HG03571 (cell line): ENCODE measurements at regions not wholly inside any gene's neighbourhood (a gene's known extent, or its start where the extent isn't known, plus 50 kb on each side); places are given as distances from the start of the nearest gene placed in this dataset.

Source experiments
- ATAC-seq: cut with Tn5 transposase; IDR thresholded peaks from one replicate; pipeline ENCODE4 v1.9.1; 2021; ENCODE audit not compliant: unreplicated experiment

DNA sequence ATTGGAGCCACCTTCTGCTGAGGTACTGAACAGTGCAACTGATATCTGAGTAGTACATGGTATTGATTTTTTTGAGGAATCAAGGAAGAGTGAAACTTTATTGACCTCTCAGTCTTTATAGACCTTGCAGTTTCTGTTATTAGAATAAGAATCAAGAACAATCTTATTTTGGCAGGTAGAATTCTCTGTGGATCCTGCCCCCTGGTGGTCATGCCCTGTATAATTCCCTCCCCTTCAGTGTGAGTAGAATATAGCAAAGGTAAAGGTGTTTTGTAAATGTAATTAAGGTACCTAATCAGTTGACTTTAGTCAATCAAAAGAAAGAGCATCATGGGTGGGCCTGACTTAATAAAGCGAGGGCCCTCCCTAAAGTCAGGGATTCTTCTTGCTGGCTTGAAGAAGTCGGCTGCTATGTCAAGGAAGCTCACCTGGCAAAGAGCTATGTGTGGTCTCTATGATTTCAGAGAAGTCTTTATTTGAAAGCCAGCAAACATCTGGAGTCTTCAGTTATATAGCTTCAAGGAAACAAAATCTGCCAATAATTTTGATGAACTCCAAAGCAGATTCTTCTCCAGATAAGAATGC lies 142.8 kb downstream of the LSM5 start:
- no peak for ATAC-seq

DNA sequence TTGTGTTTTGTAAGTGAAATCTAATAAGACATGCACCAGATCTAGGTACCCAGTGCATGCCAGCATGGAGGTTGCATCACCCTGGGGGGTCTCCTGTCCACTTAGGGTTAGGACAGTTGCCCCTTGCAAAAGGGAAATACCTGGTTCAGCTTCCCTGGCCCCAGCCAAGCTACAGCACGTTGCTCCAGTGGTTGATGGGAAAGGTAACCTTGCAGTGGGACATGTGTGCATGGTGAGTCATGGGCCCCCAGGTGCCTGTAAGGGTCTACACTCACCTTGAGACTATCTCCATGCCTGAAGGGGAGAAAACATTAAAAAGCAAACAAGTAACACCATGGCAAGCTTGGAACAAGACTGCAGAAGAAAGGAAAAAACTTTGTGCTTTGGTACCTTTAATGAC lies 143.9 kb downstream of the LSM5 start:
- ATAC-seq = no peak

DNA sequence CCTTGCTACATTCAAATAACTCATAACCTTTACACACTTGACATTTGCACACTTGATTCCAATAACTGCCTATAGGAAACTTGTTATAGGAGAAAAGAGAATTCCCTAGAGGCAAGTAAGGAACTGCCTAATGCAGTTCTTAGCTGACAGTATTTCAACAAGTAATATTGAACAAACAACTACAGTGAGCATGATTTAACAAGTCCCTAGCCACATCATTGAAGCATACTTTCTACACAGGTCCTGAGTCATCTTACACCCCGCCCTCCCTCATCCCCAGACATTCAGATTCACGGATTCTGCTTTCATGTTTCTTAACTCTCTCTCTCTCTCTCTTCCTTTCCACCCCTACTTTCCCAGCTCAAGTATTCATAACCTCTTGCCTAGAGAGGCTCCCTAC lies 153.5 kb downstream of the LSM5 start:
- no peak for ATAC-seq

DNA sequence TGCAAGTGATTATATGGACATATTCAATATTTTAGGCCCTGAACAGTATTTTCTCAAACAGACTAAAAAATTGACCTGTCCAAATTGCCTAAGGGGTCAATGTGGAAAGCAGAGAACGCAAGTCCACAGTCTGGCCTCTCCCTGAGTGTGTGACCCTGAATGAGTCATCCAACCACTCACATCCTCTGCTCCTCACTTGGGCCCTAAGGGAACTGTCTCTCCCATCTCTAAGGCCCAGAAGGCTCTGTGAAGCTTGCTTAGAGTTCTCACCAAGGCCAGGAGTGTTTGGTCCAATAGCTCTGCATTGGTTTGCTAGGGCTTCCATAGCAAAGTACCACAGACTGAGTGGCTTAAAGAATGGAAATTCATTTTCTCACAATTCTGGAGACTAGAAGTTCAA lies 155.1 kb downstream of the LSM5 start:
- no peak for ATAC-seq

DNA sequence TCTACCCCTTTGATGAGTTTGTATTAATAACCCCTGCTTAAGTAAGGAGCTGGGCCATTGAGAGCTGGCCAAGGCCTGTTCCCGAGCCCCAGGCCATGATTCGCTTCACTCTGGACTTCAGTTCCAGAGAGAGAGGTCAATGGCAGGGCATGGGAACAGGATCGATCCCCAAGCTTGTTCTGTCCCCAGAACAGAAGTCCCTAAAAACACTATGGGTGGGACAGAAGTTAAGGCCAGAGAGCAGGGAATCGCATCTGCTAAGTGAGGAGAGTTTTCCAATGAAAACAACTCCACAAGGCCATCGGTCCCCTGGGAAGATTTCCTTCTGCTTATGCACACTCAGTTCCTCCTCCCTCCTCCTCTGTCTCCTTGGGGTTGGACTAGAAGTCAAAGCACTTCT lies 159.6 kb downstream of the LSM5 start:
- no peak for ATAC-seq

DNA sequence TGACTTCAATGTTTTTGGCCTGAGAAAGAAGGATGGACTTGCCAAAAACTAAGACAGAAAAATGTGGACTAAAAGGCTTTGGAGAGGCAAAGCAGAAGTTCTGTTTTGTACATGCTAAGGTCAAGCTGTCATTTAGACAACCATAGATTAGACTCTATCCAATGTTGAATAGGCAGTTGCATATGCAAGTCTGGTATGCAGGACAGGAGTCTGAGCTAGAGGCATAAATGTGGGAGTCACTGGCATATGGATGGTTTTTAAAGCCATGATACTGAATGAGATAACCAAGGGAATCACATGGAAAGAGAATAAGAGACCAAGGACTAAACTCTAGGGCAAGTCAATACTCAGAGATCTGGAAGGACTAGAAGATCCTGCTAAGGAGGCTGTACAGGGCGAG lies 164.1 kb downstream of the LSM5 start:
- ATAC-seq = no peak

DNA sequence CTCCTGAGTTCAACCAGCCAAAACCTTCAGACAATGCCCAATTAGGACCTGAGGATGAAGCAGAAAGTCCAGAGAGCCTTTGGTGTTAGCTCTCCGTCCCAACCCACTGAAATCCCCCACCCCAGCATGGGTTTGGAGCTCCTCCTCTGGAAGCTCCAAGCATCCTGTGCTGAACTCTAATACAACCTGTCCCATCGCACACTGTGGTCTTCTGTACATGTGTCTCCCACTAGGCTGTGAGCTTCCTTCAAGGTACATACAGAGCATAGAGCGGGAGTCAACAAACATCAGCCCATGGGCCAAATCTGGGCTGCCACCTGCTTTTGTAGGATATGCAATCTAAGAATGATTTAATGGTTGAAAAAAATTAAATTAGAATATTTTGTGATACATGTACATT lies 166.5 kb downstream of the LSM5 start:
- no peak for ATAC-seq

DNA sequence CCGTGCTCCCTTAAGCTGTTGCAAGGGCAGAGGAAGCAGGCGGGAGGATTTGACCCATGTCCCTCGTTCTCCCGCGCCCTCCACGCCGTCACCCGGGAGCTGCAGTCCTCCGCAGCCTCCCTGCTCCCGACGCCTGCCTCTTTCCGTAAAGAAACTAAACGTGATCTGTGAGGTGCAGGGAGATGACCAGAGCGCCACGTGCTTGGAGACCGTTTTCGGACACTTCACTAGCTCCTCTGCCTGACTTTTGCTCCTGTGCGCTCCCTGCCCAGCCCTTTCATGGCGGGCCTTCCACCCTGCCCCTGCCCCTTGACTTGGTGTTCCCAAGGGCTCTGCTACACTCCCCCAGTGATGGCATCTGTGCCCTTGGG lies 171.2 kb downstream of the LSM5 start:
- no peak for ATAC-seq

DNA sequence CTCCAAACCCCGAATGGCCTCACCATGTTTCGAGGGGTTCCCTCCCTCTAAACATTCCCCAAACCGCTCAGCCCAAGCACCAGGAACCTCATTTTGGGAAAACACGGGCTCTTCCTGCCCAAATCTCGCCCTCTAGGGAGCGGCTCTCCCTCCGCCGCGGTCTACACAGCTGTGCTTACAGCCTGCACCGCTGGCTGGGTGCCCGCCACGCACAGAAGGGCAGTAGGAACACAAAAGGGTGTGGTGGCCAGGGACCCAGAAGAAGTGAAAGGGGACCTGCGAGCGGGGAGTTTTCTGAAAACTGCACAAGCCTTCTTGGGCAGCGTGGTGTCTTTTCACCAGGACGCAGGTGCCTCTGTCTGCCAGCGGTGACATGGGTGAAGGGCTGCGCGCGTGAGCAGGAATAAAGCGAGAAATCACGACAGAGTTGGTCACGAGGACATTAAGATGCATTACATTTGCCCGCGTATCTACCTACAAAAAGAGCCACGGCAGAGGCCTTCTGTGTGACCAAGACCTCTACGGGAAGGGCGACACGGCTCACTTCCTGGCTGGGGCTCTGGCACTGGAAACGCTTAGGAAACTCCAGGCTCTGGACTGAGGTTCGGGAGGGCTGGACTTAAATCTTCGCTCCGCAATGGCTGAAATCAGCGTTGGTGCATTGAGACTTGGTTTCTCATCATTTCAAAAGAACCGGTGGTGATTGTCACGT lies 171.7 kb downstream of the LSM5 start:
- ATAC-seq = no peak

DNA sequence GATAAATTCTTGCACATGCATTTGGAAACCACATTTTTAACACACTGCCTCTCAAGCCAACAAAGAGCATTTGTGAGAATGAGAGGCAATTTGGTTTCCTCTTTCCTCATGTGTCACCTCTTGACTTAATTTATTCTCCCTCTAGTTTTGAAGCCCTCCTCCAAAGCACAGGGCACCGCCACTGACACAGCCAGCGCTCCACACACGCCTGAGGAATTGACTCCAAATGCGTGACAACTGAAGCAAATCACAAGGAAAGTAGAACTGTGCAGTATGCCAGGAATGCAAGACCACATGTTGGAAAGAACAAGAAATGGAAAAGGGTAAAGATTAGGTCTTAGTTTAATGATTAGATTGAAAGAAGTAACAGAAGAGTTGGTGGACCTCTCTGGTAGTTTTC lies 173.3 kb downstream of the LSM5 start:
- ATAC-seq = no peak

DNA sequence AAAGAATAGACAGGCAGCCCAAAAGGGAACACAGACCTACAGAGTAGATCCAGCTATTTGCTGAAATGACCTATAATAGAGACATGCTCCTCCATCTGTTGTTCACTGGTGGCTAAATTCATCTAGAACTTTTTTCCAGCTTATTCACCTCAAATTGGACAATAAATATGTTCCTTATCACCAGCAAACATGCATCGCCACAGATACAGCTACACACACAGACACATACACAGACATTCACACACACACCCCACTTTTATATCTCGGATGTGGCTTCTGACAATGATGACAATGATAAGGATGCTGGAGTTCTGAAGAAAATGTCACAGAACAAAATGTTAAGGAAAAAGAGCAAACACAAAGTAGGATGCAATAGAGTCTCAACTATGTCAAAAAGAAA lies 175.4 kb downstream of the LSM5 start:
- ATAC-seq = no peak

DNA sequence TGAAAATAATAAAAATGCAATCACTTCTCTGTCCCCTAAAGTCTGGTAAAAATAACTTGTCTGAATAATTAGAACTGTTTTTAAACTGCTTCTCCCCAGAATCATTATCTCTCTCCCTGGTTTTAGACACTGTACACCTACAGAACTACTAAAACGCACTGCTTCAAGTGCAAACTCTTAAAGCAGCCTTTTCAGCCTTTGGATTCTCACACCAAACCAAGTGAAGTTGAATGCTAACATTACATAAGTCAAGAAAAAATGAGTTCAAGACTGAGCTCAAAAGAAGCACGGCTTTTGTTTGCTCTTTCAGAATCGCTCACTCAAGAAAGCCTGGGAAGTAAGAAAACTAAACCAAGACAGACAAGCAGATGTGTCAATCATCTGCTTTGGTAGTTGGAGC lies 188.8 kb downstream of the LSM5 start:
- ATAC-seq = no peak

DNA sequence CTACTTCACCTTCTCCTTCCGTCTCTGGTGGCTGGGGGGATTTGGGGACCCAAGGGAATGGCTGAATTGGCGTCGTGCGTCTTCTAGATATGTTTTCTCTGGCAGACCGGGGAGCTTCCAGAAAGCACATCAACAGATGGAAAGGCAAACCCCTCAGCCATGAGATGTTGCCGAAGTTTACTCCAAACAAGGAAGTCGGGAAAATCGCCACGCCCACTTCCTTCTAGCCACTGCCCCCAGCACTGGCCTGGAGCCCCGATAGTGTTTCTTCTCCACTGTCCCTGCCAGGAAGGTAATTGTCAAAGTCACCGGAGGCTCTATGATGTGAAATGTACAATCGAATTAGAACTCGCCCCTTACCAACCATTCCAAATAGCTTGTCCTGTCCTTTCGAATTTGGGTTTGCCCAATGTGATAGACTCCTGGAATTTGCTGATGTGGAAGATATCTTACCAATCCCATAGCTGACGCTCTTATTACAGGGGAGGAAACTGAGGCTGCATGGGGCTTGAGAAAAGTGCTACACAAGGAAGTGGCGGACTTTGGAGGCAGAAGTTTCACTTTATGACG lies 191.0 kb downstream of the LSM5 start:
- ATAC-seq = no peak

DNA sequence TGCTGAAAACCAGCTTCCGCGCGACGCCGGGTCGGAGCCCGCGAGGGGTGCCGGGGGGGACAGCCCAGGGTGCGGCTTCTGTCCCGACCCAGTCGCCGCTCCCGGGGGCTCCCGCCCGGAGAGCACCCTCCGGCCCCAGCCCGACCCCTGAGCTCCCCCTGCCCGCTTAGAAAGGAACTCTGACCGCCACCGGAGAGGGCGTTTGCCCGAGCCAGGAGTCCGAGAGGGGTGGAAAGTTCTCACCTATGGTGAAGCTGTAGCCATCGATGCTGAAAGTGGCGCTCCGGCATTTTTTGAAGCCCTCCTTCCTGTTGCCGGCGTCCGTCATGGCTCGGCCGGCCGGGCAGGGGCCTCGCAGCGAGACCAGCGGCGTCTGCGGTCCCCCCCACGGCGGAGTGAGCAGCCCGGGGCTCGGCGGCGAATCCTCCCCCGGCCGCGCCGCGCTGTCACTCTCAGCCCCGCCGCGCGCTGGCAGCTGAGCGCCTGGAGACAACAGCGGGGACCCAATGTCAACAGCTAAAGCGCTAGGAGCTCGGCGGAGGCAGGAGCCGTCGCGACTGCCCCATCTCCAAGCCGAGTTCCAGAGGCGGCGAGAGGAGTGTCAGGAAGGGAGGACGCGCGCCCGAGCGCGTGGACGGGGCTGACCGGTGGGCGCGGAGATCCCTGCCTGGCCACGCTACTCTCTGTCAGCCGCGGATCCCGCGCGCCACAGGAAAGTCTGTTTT lies 191.6 kb downstream of the LSM5 start:
- no peak for ATAC-seq

DNA sequence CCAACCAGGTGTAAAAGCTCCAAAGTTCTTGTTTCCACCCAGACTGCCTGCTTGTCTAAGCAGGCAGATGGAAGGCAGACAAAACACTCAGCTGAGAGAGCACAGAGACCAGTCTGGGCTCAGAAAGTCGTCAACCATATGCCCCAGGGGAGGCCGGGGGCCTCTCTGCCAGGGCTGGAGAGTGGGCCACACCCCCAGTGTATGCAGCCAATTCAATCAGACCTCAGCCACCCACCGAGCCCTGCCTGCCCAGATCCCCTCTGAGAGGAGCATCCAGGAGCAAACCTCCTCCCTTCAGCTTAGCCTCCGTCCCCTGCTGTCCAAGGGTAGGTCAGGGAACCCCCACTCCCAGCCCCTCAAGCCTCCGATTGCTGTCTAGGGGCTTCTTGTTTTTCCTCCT lies 196.3 kb downstream of the LSM5 start:
- no peak for ATAC-seq

DNA sequence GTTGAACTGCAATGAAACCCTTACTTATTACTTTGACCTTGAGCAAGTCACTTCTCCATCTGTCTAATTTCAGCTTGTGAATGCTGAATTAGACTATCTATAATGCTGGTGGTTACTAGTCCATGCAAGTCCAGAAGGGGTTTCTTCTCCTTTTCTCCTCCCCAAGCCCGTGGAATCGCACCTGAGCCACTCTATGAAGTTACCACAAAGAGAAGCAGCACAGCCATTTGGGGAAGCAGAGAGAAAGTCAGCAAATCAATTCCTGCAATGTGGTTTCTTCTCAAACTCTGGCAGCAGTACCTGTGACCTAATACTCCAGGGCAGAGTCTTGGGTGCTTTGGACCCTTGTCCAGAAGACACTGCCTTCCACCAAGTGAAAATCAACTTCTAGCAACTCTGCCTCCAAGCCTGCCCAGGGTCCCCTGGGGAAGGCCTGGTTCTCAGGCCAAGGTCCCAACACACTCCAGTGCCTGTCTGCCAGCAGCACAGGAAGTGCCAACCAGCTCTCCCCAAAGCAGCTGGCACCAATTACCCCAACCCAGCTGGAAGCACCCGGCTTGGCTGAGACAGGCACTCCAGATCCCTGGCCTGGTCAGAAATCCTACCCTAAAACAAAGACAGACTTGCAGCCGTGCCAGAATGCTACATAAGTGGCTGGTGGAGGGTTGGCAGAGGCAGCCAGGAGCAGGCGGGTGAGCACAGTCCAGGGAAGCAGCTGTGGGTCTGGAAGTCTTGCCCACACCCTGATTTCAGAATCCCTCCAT lies 200.3 kb downstream of the LSM5 start:
- ATAC-seq = no peak

DNA sequence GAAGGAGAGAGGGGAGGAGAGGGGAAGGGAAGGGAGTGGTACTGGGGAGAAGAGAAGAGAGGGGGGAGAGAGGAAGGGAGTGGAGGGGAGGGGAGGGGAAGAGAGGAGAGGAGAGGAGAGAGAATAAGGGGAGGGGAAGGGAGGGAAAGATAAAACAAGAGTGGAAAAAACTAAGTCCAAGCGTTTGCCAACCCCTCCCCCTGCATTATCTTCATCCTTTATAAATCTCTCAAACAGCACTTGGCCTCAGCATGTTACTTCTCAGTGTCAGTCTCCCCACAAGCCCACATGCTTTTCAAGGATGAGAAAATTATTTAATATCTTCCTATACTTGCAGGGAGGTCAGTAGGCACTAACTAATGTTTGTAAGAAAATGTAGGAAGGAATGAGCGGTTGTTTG lies 204.5 kb downstream of the LSM5 start:
- ATAC-seq = no peak

DNA sequence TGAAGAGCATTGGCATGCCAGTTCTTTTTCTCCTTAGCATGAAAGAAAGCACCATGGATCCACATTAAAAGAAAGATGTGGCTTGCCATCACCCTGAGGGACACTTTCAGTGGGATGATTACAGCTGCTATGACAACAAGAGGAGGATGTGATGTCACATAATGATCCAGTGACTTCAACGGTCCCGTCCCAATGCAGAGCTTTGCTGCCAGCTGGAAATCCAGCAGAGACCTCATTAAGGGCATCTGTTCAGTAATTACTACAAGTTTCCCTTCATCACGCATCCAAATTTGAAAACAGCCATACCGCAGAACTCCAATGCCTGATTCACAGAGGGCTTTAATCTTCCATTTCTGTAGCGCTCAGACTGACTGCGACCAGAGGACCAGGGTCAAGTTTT lies 206.6 kb downstream of the LSM5 start:
- no peak for ATAC-seq

DNA sequence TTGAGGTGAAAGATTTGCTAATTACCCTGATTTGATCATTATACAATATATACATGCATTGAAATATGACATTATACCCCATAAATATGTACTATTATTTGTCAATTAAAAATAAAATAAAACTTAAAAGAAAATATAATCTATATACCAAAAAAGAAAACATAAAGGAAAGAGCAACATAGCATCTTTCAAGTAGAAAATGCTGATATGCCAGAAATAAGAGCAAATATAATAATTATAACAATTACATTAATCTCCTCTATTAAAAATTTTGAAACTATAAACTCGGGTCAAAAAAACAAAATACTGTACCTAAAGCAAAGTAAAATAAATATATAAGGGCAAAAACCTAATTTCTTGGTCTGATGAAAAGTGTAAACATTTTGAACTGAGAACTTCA lies 209.3 kb upstream of the PDE1C start:
- no peak for ATAC-seq

DNA sequence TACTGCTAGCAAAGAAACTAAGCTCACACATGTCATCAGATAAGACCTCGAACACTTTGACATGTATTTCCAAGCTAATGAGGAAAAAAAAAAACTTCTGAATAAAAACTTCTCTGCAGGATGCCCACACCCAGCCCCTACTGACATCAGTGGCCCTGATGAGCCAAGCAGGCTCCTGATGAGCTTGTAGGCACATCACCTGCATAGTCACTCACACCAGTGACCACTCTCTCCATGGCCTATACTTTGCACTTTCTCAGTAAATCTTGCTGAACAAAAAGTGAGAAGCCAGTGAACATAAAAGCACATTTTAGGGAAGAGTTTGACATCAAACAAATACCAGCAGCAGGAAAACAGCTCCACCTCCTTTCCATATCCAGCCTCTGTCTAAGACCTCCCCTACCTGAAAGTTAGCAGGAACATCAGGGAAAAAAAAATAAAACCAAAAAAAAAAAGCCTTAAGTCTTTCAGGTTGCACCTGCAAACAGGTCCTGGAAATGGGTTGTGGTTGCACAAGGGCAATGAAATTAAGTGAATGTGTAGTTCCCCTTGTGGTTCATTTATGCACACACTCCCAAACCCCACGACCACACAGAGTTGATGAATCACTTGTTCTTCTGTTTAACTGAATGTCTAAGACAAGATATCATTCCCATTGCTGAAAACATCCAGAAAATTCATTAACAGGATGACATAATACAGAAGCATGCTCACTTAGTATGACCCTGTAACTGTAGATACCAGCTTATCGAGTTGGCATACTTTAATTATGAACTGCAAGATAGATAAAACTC lies 205.2 kb upstream of the PDE1C start:
- ATAC-seq = no peak

DNA sequence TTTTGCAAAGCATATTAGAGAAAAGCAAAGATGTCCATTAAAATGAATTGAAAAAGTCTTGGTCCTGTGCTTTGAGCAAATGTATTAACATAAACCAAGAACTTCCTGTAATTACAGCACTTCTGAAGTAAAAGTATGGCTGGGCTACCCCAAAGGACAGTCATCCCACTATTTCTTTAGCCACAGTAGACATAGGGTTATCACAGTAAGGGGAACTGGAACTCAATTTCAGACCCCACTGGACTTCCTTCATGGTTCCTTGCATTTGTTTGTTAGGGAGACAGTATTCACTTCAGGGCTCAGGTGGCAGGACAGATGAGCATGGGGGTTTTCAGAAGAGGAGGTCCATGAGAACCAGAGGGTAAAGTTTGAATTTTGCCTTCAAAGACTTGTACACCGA lies 203.1 kb upstream of the PDE1C start:
- no peak for ATAC-seq
